GM18870 (cell line): ENCODE measurements at regions not wholly inside any gene's neighbourhood (a gene's known extent, or its start where the extent isn't known, plus 50 kb on each side); places are given as distances from the start of the nearest gene placed in this dataset.
"Not testable (repeated sequence)": the region's sequence is repeated elsewhere in the genome, so short reads cannot be mapped to it uniquely, and the experiment has no call there.

Experiments
- ATAC-seq: cut with Tn5 transposase; IDR thresholded peaks from one replicate; pipeline ENCODE4 v1.9.1; 2021; ENCODE audit warnings: moderate library complexity; ENCODE audit not compliant: unreplicated experiment

- ATAC-seq = no peak
Measured at GRCh38 chr16:88298833-88299745, 83.7 kb upstream of the ZNF469 start.

- no peak for ATAC-seq
Measured at GRCh38 chr16:88299751-88300462, 82.9 kb upstream of the ZNF469 start.

DNA sequence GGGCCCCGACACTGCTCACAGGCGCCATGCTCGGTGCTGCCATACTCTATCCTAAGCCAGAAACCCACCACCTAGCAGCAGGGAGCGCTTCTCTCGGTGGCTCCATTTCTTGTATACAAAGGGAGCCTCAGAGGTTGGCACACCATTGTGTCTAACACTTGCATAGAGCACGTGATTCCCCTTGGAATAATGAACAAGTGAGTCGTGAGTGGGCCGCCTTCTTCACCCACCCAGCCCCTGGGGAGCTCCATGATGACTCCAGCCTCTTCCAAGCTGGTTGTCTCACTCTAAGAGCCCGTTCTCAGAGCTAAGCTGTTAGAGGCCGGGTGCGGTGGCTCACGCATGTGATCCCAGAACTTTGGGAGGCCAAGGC is 82.3 kb upstream of the ZNF469 start:
- no peak for ATAC-seq

DNA sequence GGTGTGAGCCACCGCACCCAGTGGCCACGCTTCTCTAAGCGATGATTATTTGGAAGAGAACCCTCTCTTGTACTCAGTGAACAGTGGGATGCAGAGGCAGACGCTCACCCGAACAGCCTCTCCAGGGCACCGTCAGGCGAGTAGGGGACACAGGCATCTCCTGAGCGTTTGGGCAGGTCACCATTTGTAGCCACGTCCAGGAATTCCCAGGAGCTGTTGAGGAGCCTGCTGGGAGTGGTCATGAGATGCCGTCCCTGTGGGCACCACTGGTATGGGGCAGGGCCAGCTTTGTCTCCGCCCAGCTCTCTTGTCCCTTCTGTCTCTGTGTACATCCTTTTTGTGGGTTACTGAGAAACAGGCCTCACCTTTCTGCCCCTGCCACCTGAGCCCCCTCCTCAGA is 81.3 kb upstream of the ZNF469 start:
- no peak for ATAC-seq

DNA sequence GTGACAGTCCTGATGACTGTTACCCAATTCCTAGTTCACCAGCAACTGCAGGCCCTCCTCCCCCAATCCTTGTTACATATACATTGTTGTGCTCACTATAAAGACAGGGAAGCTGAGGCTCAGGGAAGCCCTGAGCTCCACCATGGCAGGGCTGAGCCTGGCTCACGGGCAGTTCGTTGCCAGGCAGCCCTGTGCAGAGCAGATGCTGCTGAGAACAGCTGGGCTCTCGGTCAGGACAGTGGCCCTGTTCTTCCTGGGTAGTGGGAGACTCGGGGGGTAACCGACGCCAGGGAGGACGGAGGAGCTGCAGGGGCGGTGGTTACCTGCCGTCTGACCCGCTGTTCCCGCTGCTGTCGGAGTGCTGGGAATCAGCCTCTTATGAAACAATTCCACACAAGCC is 80.9 kb upstream of the ZNF469 start:
- ATAC-seq = no peak

GRCh38 chr16:88302666-88303065 is 80.1 kb upstream of the ZNF469 start:
- no peak for ATAC-seq

- ATAC-seq = no peak
Measured at GRCh38 chr16:88303405-88303804, 79.4 kb upstream of the ZNF469 start.

DNA sequence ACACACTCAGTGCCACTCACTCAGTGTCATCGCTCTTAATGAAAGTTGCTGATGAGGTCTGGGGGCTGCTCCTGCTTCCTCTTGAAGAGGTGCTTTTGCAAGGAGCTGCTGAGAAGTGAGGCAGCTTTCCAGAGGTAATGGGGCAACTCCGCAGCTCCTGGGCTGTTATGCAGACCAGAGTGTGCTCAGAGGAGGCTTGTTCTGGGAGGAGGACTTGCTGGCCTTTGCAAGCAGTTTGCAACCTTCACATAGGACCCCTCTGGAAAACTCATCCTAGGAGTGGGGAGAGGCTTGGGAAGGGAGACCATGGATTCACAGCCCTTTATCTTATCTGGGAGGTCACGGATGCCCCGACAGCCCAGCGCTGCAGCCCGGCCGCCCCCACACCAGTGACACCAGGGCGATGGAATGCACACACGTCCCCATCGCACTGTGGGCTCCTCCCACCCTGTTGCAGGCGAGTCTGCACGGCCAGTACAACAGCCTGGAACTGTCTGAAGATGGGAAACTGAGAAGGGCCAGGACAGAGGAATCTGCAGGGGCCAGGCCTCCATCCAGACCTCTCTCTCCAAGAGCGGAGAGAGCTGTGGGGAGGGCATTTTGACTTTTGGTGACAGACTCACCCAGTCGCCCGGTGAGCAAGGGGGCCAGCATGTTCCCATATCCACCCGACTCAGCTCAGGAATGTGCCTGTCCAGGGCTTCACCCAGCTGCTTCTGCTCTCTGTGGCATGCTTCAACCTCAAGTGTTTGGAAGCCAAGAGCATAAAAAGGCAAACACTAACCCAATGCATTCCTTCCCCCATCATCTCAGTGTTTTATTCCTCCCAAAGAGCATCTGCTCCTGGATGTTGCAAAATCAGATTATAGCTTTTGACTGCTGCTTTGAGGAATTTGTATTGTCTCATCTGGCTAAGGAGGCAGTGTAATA is 78.6 kb upstream of the ZNF469 start:
- no peak for ATAC-seq

- ATAC-seq = no peak
Measured at GRCh38 chr16:88305176-88305575, 77.6 kb upstream of the ZNF469 start.

DNA sequence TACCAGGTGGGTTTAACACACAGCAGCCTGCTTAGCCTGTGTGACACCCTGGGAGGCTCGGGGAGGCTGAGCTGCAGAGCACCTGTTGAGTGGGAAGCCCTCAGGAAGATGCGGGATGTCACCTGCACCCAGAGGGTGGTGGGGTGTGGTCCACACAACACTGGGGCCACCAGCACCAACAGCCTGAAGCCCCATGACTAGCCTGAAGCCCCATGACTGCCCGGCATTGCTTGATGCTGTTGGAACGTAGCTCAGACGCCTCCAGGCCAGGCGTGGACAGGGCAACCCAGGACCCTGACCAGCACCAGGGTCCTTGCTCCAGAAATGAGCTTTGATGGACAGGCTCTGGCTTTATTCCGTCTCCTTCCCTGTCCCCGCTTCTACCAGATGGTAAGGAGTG is 76.3 kb upstream of the ZNF469 start:
- ATAC-seq = no peak

GRCh38 chr16:88306860-88307545 is 75.8 kb upstream of the ZNF469 start:
- ATAC-seq = no peak

- ATAC-seq = no peak
Measured at GRCh38 chr16:88308441-88309173, 74.2 kb upstream of the ZNF469 start.

DNA sequence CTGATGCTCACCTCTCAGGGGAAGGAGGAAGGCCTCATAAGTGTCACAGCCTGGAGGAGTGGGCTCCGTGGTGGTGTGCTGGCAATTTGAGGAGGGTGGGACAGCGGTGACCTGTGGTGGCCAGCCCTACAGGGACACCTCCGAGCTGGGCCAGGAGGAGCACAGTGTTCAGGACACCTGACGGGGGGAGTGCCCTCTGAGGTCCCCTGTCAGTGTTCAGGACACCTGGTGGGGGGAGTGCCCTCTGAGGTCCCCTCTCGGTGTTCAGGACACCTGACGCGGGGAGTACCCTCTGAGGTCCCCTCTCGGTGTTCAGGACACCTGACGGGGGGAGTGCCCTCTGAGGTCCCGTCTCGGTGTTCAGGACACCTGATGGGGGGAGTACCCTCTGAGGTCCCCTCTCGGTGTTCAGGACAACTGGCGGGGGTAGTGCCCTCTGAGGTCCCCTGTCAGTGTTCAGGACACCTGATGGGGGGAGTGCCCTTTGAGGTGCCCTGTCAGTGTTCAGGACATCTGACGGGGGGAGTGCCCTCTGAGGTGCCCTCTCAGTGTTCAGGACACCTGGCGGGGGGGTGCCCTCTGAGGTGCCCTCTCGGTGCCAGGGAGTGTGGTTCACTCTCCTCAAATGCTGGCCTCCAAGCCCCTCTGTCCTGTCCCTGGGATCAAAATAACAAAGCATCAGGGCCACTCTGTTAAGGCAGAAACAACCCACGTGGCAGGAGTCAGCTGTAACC is 73.4 kb upstream of the ZNF469 start:
- no peak for ATAC-seq

- ATAC-seq = no peak
Measured at GRCh38 chr16:88309908-88310265, 72.9 kb upstream of the ZNF469 start.

GRCh38 chr16:88310796-88311605 is 71.8 kb upstream of the ZNF469 start:
- ATAC-seq = no peak

DNA sequence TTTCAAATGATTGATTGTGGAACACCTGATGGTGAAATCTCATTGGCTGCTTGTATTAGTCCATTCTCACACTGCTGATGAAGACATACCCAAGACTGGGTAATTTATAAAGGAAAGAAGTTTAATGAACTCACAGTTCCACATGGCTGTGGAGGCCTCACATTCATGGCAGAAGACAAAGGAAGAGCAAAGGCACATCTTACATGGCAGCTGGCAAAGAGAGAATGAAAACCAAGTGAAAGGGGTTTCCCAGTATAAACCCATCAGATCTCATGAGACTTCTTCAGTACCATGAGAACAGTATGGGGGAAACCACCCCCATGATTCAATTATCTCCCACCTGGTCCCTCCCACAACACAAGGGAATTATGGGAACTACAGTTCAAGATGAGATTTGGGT is 70.9 kb upstream of the ZNF469 start:
- not testable (repeated sequence) for ATAC-seq

DNA sequence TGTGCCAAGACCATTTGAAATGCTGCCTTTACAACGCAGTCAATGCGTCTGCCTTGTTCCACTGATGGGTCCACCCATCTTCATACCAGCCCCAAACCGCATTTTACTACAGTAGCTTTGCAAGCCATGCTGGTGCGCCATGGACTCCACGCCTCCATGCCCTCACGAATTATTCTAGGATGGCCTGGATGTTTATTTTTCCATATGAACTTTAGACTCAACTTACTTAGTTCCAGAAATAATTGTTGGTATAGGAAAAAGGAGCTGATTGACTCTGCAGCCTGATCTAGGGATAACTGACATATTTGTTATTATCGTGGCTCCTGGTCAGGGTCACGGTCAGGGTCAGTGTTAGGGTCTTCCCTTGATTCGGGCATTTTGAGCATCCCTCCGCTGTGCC is 70.0 kb upstream of the ZNF469 start:
- ATAC-seq = no peak

DNA sequence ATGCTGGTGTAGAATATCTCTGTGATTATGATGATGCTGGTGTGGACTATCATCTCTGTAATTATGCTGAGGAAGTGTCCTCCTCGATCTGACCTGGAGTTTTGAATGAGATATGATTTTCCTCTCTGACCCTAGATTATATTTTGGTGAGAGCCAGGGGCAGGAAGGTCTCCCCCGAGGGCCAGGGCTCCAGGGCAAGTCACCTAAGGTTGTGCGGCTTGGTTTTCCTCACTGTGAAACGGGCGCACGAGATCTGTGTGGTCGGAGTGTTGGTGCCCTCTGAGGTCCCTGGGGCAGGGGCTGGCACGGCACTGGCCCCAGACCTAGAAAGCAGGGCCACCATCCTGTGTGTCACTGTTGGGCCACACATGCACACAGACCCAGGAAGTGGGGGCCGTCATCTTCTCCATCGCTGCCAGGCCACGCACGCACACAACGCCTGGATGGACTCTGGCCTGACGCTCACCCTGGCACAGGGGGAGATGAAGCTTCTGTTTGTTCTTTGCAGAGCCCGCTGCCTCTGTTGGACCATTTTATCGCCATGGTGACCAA is 67.7 kb upstream of the ZNF469 start:
- no peak for ATAC-seq
